HG03521 (cell line): ENCODE measurements at regions not wholly inside any gene's neighbourhood (a gene's known extent, or its start where the extent isn't known, plus 50 kb on each side); places are given as distances from the start of the nearest gene placed in this dataset.

Source experiments
- ATAC-seq: cut with Tn5 transposase; IDR thresholded peaks from one replicate; pipeline ENCODE4 v1.9.1; 2021; ENCODE audit warnings: mild to moderate bottlenecking, moderate library complexity; ENCODE audit not compliant: unreplicated experiment

DNA sequence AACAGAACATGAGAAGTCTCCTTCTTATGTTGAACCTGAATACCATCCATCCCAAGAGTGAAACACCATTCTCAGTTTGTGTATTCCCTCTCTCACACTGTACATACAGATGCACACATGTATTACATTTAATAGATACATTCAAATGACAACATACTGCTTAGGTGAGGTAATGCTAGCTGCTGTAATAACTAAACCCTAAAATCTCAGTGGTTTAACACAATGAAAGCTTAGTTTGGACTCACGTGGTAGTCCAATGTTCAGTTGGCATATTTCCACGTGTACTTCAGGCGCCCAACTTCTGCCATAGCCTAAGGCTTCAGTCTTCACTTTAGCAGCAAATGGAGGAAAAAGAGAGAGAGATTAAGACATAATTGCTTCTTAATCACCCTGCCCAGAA lies 351.1 kb upstream of the PMFBP1 start:
- no peak for ATAC-seq

DNA sequence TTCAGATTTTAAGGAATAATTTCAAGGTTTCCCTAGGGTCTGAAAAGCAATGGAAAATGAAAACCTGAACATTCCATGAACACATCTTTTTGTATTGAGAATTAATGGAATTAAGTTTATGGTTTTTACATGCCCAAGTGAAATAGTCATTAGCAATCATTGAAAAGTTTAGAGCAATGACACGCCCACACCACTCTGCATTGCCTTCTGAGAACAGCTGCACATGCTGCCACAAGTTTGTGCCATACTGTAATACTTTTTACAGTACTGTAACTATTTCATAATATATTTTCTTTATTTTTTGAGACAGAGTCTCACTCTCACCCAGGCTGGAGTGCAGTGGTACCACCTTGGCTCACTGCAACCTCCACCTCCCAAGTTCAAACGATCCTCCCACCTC lies 345.2 kb upstream of the PMFBP1 start:
- ATAC-seq: no peak

DNA sequence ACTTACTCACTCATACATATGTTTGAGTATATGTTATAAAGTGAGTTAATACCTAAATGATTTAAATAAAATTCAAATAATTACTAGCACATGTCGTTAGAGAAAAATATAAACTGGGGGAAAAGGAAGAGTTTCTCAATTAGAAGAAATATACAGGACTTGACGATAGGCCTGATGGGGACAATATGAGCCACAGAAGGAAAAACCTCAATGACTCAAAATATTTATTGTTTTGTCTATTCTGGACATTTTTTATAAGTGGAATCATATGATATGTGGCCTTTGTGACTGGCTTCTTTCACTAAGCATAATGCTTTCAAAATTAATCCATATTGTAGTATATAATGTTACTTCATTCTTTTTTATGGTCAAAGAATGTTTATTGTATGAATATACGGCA lies 339.2 kb upstream of the PMFBP1 start:
- no peak for ATAC-seq

DNA sequence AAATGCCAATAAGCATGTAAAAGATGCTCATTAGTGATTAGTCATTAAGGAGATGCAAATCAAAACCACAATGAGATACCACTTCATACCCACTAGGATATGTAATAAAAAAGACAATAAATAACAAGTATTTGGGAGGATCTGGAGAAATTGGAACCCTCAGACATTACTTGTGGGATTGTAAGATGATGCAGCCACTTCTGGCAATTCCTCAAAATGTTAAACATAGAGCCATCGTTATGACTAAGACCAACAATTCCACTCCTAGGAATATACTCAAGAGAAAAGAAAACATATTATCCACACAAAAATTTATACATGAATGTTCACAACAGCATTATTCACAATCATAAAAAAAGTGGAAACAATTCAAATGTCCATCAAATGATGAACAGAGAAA lies 336.2 kb upstream of the PMFBP1 start:
- ATAC-seq: no peak

DNA sequence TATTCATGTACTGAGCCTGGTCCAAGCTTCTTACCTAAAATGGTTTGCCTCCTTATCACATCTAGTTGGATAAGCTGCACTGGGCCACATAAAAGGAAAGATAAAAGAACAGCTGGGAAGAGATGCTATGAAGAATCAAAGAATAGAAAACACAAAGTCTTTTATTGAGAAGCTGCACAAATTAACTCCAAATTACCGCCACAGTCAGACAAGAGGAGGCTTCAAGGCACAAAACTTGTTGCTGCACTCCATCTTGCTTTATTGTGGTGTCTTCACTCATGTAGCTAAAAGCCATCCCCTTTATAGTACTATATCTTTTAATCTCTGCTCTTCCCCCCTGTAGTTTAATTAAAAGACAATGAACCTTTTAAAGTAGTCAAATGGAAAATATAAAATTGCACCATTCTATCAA lies 330.6 kb upstream of the PMFBP1 start:
- no peak for ATAC-seq

DNA sequence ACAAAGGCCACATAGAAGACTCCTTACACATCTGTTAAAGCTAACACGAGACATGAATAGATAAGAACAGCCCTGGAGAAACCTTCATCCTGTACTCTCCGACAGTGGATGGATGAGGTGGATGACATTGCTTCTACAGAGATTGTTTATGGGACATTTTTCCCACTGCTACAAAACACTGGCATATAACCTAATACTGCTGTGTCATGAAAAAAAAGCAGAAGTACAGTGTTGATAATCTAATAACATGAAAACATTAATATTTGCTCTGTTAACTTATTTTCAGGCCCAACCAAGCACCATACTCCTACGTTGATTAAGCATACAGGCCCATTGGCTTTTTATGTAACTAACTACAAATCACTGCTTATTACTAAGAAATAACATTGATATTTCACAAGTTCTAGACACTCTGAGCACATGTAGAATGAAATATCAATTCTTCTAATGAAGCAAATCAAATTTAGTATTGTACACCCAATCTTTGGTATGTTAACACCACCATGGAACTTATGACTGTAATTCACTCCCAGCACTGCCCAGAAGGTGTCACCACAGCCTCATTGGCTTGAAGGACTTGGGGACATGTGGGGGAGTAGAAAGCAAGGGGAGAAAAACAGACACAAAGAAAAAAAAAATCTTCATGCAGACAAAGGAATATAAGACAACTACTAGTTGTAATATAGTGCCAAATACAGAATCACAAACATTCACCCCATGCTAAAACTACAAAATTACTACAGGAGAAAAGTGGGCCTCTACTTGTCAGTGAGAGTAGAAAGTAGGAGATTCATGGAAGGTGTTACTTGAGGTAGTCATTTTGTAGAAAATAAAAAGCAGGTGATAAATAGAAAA lies 330.0 kb upstream of the PMFBP1 start:
- ATAC-seq: peak; percentile 71

DNA sequence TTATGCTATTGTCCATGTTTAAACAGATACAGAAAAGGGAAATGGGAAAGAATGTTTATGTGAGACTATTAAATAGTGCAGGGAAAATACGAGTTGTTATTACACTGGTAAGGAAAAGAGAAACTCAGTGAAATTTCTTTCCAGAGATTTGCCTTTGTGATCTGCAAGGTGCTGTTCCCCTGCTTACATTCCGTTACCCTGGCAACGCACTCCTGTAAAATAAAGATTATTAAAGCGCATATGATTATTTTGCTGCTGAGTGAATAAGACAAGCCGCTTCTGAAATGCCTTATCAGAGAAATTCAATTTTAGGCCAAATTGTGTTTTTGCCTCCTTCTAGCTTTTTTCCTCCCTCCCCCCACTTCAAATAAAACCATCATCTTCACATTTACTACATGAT lies 328.6 kb upstream of the PMFBP1 start:
- ATAC-seq: no peak

DNA sequence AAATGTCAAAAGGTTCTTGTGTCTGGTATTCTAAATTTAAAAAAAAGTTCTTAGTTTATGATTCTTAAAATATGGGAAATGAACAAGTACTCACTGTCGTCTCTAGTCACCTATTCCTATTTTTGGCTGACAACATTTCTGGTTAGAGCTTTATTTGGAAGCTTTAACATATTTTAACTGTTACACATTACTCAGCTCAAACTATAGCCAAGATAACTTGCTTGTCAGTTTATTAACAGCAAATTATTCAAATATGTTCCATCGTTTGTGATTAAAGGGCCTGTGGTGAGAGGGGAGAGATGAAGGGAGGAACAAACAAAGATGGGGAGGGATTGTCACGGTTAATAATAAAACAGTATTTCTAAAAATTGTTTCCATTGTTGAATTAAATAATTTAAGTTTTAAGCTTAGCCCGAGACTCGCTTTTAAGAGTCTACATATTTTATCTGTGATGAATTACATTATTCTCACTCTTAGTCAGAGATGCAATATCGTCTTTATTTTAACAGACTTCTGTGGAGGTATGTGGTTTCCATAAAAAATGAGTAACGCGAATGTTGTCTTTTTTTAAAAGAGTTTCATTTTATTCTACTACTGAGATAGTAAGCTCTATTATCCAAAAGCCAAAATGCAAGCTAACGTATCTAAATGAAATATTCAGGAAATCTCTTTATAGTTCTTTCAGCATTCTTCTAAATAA lies 321.9 kb upstream of the PMFBP1 start:
- no peak for ATAC-seq

DNA sequence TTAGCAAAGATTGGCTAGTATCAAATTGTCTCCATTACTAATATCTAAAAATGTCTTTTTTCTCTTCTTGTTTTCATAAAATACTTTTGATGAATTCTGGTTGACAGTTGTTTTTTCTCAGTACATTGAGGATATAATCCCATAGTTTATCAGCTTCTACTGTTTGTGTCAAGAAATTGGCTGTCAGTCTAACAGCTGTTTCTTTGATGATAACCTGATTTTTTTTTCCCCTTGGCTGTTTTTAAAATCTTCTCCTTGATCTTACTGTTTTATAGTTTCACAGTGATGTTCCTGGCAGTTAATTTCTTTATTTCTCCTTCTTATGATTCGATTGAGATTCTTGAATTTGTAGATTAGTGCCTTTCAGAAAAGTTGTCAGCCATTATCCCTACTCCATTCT lies 315.3 kb upstream of the PMFBP1 start:
- ATAC-seq: no peak

DNA sequence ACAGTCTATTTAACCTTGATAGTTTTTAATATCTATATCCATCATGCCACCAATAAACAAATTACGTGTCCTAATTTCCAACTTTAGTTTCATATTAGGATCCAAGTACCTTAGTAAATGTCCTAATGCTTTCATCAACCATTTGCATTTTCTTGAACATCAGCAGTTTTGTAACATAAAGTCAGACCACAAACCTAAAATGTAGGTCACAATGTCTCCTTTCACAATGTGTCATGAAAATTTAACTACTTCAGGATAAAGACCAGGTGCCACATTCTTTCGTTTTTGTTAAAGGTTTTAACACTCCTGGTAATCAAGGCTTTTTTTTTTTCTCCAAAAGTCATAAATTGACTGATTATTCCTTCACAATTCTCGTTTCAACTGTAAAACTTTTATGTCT lies 310.7 kb upstream of the PMFBP1 start:
- no peak for ATAC-seq

DNA sequence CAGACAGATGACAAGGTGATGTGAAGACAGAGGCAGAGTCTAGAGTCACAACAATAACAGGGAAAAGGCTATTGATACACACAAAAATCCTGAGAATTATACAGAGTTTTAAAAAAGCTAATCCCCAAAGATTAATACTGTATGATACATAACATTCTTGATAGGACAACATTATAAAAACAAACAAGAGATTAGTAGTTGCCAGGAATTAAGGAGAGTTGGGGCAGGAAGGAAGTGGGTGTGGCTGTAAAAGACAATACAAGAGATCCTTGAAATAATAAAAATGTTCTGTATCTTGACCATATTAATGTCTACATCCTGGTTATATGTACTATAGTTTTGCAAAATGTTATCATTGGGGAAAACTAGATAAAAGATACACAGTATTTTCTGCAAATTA lies 309.5 kb upstream of the PMFBP1 start:
- ATAC-seq: no peak

DNA sequence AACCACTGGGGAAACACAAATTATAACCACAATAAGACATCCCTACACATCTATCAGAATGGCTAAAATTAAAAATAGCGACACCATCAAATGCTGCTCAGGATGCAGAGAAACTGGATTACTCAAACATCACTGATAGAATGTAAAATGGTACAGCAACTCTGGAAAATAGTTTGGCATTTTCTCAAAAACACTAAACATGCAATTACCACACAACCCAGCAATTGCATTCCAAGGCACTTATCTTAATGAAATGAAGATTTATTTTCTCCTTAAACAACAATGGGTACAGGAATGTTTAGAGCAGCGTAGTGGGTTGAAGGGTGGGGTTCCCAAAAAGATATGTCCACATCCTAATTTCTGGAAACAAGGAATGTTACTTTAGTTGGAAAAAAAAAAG lies 309.0 kb upstream of the PMFBP1 start:
- ATAC-seq: no peak

DNA sequence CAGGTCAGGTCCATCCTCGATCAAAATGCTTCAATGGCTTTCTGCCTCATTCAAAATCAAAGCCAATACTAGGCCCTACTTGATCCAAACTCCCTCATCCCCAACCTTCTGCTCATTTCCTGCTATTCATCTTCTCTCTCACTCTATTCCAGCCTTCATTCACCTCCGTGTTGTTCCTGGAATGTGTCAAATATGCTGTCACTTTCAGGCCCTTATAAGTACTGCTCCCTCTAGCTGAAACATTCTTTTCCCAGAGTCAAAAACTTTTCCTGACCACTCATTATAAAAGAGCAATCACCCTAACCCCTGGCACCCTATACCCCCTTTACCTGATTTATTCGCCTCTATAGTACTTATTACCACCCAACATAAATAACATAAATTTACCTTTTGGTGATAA lies 303.7 kb upstream of the PMFBP1 start:
- ATAC-seq: no peak

DNA sequence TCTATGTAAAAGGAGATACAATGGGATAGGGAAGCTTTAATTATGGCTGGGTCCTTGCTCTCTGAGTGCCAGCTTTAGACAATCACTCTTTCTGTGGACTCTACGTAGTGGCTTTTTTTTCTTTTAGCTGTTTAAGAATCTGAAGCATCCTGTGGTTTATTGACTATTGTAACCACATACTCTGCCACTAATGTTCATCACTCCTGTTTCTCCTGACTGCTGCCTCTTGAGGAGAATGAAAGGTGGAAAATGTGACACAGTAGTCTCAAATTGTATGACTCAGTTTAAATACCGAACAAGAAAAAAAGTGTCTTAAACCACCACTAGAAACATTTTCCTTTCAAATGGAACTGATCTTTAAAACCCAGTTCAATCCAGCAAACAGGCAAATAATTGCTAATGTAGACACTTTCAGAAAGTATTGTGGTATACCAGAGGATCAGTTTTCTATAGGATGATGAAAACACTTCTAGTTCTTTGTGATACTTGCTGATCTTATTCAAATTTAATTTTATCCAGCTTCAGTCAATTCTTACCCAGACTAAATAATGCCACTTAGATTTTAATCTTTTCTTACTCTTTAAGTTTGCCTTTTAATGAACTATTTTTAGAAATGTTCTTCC lies 302.7 kb upstream of the PMFBP1 start:
- no peak for ATAC-seq

DNA sequence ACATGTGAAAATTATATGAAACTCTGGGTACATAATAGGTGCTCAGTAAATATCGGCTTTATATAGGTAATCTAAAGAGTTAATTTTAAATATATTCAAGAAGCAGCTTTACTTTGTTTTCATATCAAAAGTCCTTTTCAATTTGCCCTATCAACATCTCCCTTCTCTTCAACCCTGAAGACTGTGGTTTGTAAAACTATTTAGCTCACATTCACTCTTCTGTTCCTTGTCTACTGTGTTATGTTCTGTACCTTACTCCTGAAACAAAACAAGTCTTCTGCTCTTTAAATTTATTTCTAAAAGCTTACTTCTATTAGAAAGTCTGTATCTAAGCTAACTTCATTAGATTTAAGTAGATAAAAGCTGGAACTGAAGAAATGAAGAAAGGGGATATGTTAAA lies 301.7 kb upstream of the PMFBP1 start:
- ATAC-seq: no peak

DNA sequence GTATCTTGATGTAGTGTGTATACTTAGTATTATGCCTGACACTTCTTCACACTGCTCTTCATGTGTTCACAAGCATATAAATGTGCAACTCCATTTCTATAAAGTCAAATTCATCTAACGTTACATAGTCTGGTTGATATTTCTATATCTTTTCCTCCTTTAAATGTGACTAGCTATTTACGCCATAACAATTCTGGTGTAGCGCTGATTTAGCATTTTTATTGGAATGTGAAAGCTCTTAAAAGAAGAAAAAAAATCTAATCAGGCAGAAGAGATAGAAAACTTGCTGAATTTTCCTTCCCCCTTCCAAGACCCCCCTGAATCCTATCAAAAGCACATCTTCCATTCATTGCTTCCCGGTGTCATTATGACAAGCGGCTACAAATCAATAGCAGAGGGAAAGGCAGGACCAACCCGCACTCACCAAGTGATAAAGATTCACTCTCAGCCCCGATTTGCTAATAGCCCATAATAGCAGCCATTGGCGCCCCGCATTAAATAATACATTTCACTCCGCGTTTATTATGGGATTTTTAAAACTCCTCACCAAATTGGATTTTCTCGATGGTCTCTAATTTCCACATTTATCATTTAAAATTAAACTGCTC lies 299.5 kb upstream of the PMFBP1 start:
- no peak for ATAC-seq

DNA sequence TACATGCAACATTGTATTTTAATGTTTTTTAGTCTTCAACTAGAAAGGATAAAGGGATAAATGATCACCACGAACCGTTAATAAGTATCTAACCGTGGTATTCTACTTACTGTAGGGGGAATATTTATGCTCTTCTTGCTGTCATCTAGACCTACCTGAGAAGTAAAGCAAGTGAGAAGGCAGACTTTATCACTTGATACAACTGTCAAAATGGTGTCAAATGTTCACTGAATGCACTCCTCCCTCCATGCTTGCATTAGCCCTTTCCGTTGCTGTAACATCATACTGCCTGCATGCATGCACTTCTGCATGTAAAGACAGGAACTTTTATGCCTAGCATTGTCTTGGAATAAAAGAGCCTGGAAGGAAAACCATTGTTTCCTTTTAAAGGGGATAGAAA lies 298.6 kb upstream of the PMFBP1 start:
- ATAC-seq: no peak

DNA sequence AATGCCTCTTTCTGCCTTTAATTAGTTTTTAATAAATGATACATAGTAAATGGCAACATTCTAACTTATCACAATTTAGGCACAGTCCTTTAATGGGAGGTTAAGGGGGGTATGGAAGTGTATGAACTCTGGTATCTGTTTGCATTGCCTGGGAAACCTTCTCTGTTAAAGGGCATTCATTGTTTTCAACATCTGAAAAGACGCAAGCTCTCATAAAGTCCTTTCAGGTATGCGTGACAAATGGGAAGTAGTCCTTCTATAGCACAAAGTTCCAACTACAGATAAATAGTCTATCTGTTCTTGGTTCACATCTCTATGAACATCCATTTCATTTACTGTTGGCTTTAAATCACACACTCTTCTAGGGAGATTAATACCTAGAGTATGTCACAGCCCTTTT lies 298.0 kb upstream of the PMFBP1 start:
- ATAC-seq: no peak

DNA sequence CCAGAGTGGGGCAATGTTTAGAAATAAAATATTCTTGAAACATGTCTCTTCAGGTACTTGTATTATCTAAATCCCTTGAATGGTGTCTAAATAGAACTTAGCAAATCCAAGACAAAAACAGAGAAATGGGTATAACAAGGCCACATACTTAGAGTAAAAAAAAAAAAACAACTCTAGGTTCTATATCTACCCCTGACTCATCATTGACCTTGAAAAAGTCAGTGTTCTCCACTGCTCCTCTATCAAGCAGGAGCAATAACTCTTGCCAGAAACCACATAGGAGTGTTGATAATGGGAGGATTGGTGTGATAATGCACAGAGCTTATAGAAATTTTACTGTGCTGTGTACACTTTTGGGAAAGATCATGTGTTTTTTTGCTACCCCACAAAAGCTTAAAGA lies 296.6 kb upstream of the PMFBP1 start:
- no peak for ATAC-seq

DNA sequence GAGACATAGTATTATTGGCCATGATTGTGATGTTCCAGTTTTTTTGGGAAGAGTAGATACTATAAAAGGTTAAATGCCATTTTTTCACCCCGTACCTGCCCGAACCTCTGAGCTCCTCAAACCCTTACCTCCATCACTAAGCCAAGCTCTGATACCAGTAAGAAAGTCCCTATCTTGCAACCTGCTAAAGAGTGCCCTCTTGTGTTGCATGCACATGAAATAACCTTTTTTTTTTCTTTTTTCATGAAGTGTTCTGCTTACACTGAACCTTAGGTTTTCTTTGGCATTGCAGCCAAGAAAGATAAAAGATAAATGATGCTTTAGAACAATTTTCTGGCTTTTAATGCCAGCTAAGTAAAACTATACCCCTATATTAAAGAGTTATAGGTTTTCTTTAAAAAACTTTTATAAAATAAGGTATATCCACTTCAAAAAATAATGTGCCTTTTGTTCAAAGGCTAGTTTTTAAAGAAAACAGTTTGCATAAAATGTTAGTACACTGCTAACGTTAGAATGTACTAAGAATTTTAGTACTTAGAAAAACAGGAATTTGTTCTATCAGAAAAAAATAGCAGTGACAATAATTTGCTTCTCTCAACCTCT lies 295.3 kb upstream of the PMFBP1 start:
- ATAC-seq: no peak
